Activated CD4-positive, alpha-beta memory T cell treated with anti-CD3 and anti-CD28 coated beads for 36 hours (primary cell): ENCODE measurements at regions not wholly inside any gene's neighbourhood (a gene's known extent, or its start where the extent isn't known, plus 50 kb on each side); places are given as distances from the start of the nearest gene placed in this dataset.

Source experiments
- CTCF ChIA-PET: fragments of 350-600 bp; sonication (Branson Sonifier 250); formaldehyde crosslinking; loops from one replicate; lab custom pipeline; 2021; ENCODE audit warnings: antibody characterized with exemption, inconsistent platforms; lab: Charles Lee
- POLR2A ChIA-PET: fragments of 350-600 bp; sonication (Branson Sonifier 250); formaldehyde crosslinking; loops from one replicate; lab custom pipeline; 2021; ENCODE audit warnings: antibody characterized with exemption; lab: Charles Lee
- DNase-seq: peaks from one replicate; pipeline ENCODE4 v3.0.0-alpha.2; 2020
- H3K27ac Mint-ChIP-seq: one replicate; pipeline ENCODE4 v1.8.0; 2021; ENCODE audit warnings: mixed read lengths
- H3K27me3 Mint-ChIP-seq: one replicate; pipeline ENCODE4 v1.8.0; 2021; ENCODE audit warnings: mixed read lengths
- H3K36me3 Mint-ChIP-seq: one replicate; pipeline ENCODE4 v1.8.0; 2021; ENCODE audit warnings: mixed read lengths
- H3K4me1 Mint-ChIP-seq: one replicate; pipeline ENCODE4 v1.8.0; 2021; ENCODE audit warnings: low read depth, mixed read lengths
- H3K4me3 Mint-ChIP-seq: one replicate; pipeline ENCODE4 v1.8.0; 2021; ENCODE audit warnings: mild to moderate bottlenecking, mixed read lengths
- H3K9me3 Mint-ChIP-seq: one replicate; pipeline ENCODE4 v1.8.0; 2021; ENCODE audit warnings: mixed read lengths
- intact Hi-C: fragments of 100-400 bp; cut with micrococcal nuclease; formaldehyde crosslinking; loops from one replicate; pipeline ENCODE4 v1.15.1; 2023

GRCh38 chr6:105591053-105591452 lies 188.2 kb upstream of the PREP start:
- H3K27me3 Mint-ChIP-seq, result peaks cover 1% of the 10 kb centered on the region
- intact Hi-C loops, result no loop called here
- peak; percentile 25 for DNase-seq
- CTCF ChIA-PET, result interaction anchor here (0.5 kb wide), 1 partner anchor 18 kb away, joined by 3 read pairs; no protein-coding TSS in a partner anchor
- H3K9me3 Mint-ChIP-seq, result no peaks in the 10 kb centered on the region
- no peak overlapping the region for H3K4me3 Mint-ChIP-seq
- peaks cover 50% of the 10 kb centered on the region for H3K4me1 Mint-ChIP-seq
- no peaks in the 10 kb centered on the region for H3K36me3 Mint-ChIP-seq
- POLR2A ChIA-PET, result no interaction called here
- H3K27ac Mint-ChIP-seq, result no peak overlapping the region

- DNase-seq, result no peak
- H3K4me1 Mint-ChIP-seq, result peaks cover 47% of the 10 kb centered on the region
- intact Hi-C loops, result no loop called here
- peaks cover 3% of the 10 kb centered on the region for H3K27me3 Mint-ChIP-seq
- H3K9me3 Mint-ChIP-seq, result no peaks in the 10 kb centered on the region
- ChIA-PET POLR2A (no interaction called here), CTCF (interaction anchor here (1.2 kb wide), 1 partner anchor 14 kb away, joined by 3 read pairs; no protein-coding TSS in a partner anchor)
- H3K36me3 Mint-ChIP-seq, result no peaks in the 10 kb centered on the region
- H3K4me3 Mint-ChIP-seq, result no peak overlapping the region
- H3K27ac Mint-ChIP-seq, result no peak overlapping the region
Measured at GRCh38 chr6:105588123-105588710, 185.3 kb upstream of the PREP start.

- POLR2A ChIA-PET, result no interaction called here
- CTCF ChIA-PET, result interaction anchor here (1.1 to 1.2 kb wide), 2 partner anchors 9 to 15 kb away, joined by 3 read pairs; no protein-coding TSS in a partner anchor
- intact Hi-C loops, result no loop called here
- Mint-ChIP-seq H3K4me1 (peaks cover 40% of the 10 kb centered on the region), H3K27ac (peak overlapping the region; percentile 51), H3K36me3 (no peaks in the 10 kb centered on the region), H3K4me3 (no peak overlapping the region), H3K9me3 (no peaks in the 10 kb centered on the region), H3K27me3 (peaks cover 3% of the 10 kb centered on the region)
- DNase-seq, result peak; percentile 37
Measured at GRCh38 chr6:105587349-105588122, 184.7 kb upstream of the PREP start.

GRCh38 chr6:105578179-105578707 lies 175.4 kb upstream of the PREP start:
- Mint-ChIP-seq H3K4me3 (no peak overlapping the region), H3K27me3 (peaks cover 11% of the 10 kb centered on the region), H3K4me1 (peaks cover 8% of the 10 kb centered on the region), H3K27ac (no peak overlapping the region), H3K36me3 (no peaks in the 10 kb centered on the region), H3K9me3 (no peaks in the 10 kb centered on the region)
- CTCF ChIA-PET, result interaction anchor here (0.7 to 1.2 kb wide), 3 partner anchors 9 to 645 kb away, joined by 3 to 4 read pairs (median 3); no protein-coding TSS in a partner anchor
- no peak for DNase-seq
- POLR2A ChIA-PET, result no interaction called here
- intact Hi-C loops, result no loop called here

GRCh38 chr6:105573556-105573955 lies 170.7 kb upstream of the PREP start:
- peaks cover 19% of the 10 kb centered on the region for H3K27me3 Mint-ChIP-seq
- ChIA-PET POLR2A (no interaction called here), CTCF (interaction anchor here (0.7 kb wide), 1 partner anchor 17 kb away, joined by 3 read pairs; no protein-coding TSS in a partner anchor)
- H3K4me1 Mint-ChIP-seq, result peaks cover 5% of the 10 kb centered on the region
- H3K36me3 Mint-ChIP-seq, result no peaks in the 10 kb centered on the region
- intact Hi-C loops, result no loop called here
- H3K4me3 Mint-ChIP-seq, result no peak overlapping the region
- H3K27ac Mint-ChIP-seq, result no peak overlapping the region
- no peaks in the 10 kb centered on the region for H3K9me3 Mint-ChIP-seq
- no peak for DNase-seq

- intact Hi-C loops, result no loop called here
- DNase-seq, result no peak
- Mint-ChIP-seq H3K27me3 (peaks cover 18% of the 10 kb centered on the region), H3K27ac (no peak overlapping the region), H3K9me3 (no peaks in the 10 kb centered on the region), H3K36me3 (no peaks in the 10 kb centered on the region), H3K4me3 (no peak overlapping the region), H3K4me1 (peaks cover under 1% of the 10 kb centered on the region)
- ChIA-PET CTCF (interaction anchor here (0.7 kb wide), 1 partner anchor 18 kb away, joined by 3 read pairs; no protein-coding TSS in a partner anchor), POLR2A (no interaction called here)
Measured at GRCh38 chr6:105573138-105573537, 170.3 kb upstream of the PREP start.

- Mint-ChIP-seq H3K4me1 (peaks cover 6% of the 10 kb centered on the region), H3K4me3 (no peak overlapping the region), H3K36me3 (no peaks in the 10 kb centered on the region), H3K9me3 (no peaks in the 10 kb centered on the region), H3K27me3 (peaks cover 20% of the 10 kb centered on the region), H3K27ac (no peak overlapping the region)
- no peak for DNase-seq
- CTCF ChIA-PET, result no interaction called here
- POLR2A ChIA-PET, result no interaction called here
- intact Hi-C loops, result no loop called here
Measured at GRCh38 chr6:105570416-105570815, 167.5 kb upstream of the PREP start.

GRCh38 chr6:105569706-105570105 lies 166.8 kb upstream of the PREP start:
- Mint-ChIP-seq H3K9me3 (no peaks in the 10 kb centered on the region), H3K4me1 (peaks cover 6% of the 10 kb centered on the region), H3K27ac (no peak overlapping the region), H3K27me3 (peaks cover 20% of the 10 kb centered on the region), H3K36me3 (no peaks in the 10 kb centered on the region), H3K4me3 (no peak overlapping the region)
- intact Hi-C loops, result no loop called here
- POLR2A ChIA-PET, result no interaction called here
- DNase-seq, result no peak
- CTCF ChIA-PET, result no interaction called here

GRCh38 chr6:105568751-105569150 lies 165.9 kb upstream of the PREP start:
- CTCF ChIA-PET, result no interaction called here
- H3K4me1 Mint-ChIP-seq, result peaks cover 6% of the 10 kb centered on the region
- POLR2A ChIA-PET, result no interaction called here
- H3K36me3 Mint-ChIP-seq, result no peaks in the 10 kb centered on the region
- H3K27ac Mint-ChIP-seq, result no peak overlapping the region
- no peak overlapping the region for H3K4me3 Mint-ChIP-seq
- H3K27me3 Mint-ChIP-seq, result peaks cover 15% of the 10 kb centered on the region
- DNase-seq, result no peak
- intact Hi-C loops, result no loop called here
- no peaks in the 10 kb centered on the region for H3K9me3 Mint-ChIP-seq

GRCh38 chr6:105568142-105568541 lies 165.3 kb upstream of the PREP start:
- no peak for DNase-seq
- no peak overlapping the region for H3K27ac Mint-ChIP-seq
- peaks cover 6% of the 10 kb centered on the region for H3K4me1 Mint-ChIP-seq
- H3K27me3 Mint-ChIP-seq, result peaks cover 15% of the 10 kb centered on the region
- no peaks in the 10 kb centered on the region for H3K9me3 Mint-ChIP-seq
- H3K36me3 Mint-ChIP-seq, result no peaks in the 10 kb centered on the region
- no peak overlapping the region for H3K4me3 Mint-ChIP-seq
- POLR2A ChIA-PET, result no interaction called here
- CTCF ChIA-PET, result no interaction called here
- intact Hi-C loops, result no loop called here

GRCh38 chr6:105567140-105567539 lies 164.3 kb upstream of the PREP start:
- H3K27me3 Mint-ChIP-seq, result peaks cover 11% of the 10 kb centered on the region

GRCh38 chr6:105566503-105566902 lies 163.6 kb upstream of the PREP start:
- Mint-ChIP-seq H3K27ac (no peak overlapping the region), H3K27me3 (peaks cover 8% of the 10 kb centered on the region), H3K36me3 (no peaks in the 10 kb centered on the region), H3K4me3 (no peak overlapping the region), H3K4me1 (peaks cover 7% of the 10 kb centered on the region), H3K9me3 (peaks cover 4% of the 10 kb centered on the region)
- POLR2A ChIA-PET, result no interaction called here
- CTCF ChIA-PET, result no interaction called here
- intact Hi-C loops, result no loop called here
- DNase-seq, result no peak

More at GRCh38 chr6:105567140-105567539, 164.3 kb upstream of the PREP start:
- DNase-seq, result no peak
- H3K9me3 Mint-ChIP-seq, result peaks cover 4% of the 10 kb centered on the region
- intact Hi-C loops, result no loop called here
- ChIA-PET CTCF (no interaction called here), POLR2A (no interaction called here)
- no peak overlapping the region for H3K4me3 Mint-ChIP-seq
- H3K27ac Mint-ChIP-seq, result no peak overlapping the region
- no peaks in the 10 kb centered on the region for H3K36me3 Mint-ChIP-seq
- peaks cover 6% of the 10 kb centered on the region for H3K4me1 Mint-ChIP-seq
